B cell (primary cell): ENCODE measurements at regions not wholly inside any gene's neighbourhood (a gene's known extent, or its start where the extent isn't known, plus 50 kb on each side); places are given as distances from the start of the nearest gene placed in this dataset.

Experiments used
- ATAC-seq: fragments of 200-7000 bp; cut with Tn5 transposase; one replicate; pipeline ENCODE4 v1.10.0; 2021; ENCODE audit warnings: low read depth, mild to moderate bottlenecking, moderate number of reproducible peaks, moderate library complexity
- CTCF ChIA-PET: fragments of 350-600 bp; sonication (Branson Sonifier 250); formaldehyde crosslinking; loops from one replicate; lab custom pipeline; 2021; ENCODE audit warnings: antibody characterized with exemption, inconsistent platforms; lab: Charles Lee
- POLR2A ChIA-PET: fragments of 350-600 bp; sonication (Branson Sonifier 250); formaldehyde crosslinking; loops from one replicate; lab custom pipeline; 2021; ENCODE audit warnings: antibody characterized with exemption; lab: Charles Lee
- DNase-seq: peaks from one replicate; pipeline ENCODE4 v3.0.0; 2013
- H2AFZ ChIP-seq: 2 replicates; pipeline ENCODE4 v1.6.1; 2012; ENCODE audit warnings: mild to moderate bottlenecking, low read depth, low read length; ENCODE audit not compliant: insufficient read depth, poor library complexity, severe bottlenecking
- H3K27ac ChIP-seq, 2 donors: 1 replicate in 1 of 2; 2 replicates in 1 of 2; pipeline ENCODE4 v1.5.1; 2012 to 2013; ENCODE audit warnings: low read length in 2 of 2, mild to moderate bottlenecking in 2 of 2, moderate library complexity in 1 of 2
- H3K27me3 ChIP-seq, 4 experiments: fragments of 200-600 bp in 1 of 4; sonication (generic) in 1 of 4; replicated peaks in 1 of 4; 1 replicate in 2 of 4; 2 replicates in 2 of 4; pipeline versions ENCODE4 v1.6.1 to v1.7.0; 2013 to 2016; ENCODE audit warnings: low read length in 3 of 4, mild to moderate bottlenecking in 2 of 4, mixed read lengths in 1 of 4, moderate library complexity in 1 of 4; ENCODE audit not compliant: insufficient read depth in 4 of 4, control insufficient read depth in 3 of 4; ENCODE audit errors: control extremely low read depth in 1 of 4
- H3K36me3 ChIP-seq, 2 experiments: replicated peaks in 1 of 2; 1 replicate in 1 of 2; 2 replicates in 1 of 2; pipeline versions ENCODE4 v1.6.1 to v1.7.1; 2013; ENCODE audit warnings: low read length in 1 of 2; ENCODE audit not compliant: insufficient read depth in 2 of 2, control insufficient read depth in 1 of 2; ENCODE audit errors: control extremely low read depth in 1 of 2, extremely low read depth in 1 of 2
- H3K4me1 ChIP-seq, 2 donors: fragments of 200-600 bp in 1 of 2; sonication (generic) in 1 of 2; 1 replicate in 1 of 2; 2 replicates in 1 of 2; pipeline versions ENCODE4 v1.5.1 to v1.6.1; 2013 to 2017; ENCODE audit warnings: low read length in 2 of 2; ENCODE audit not compliant: control insufficient read depth in 2 of 2, insufficient read depth in 2 of 2
- H3K4me2 ChIP-seq: replicated peaks from 2 replicates; pipeline ENCODE3; 2012; ENCODE audit warnings: mild to moderate bottlenecking, low read depth, low read length; ENCODE audit not compliant: poor library complexity, severe bottlenecking
- H3K4me3 ChIP-seq, 5 experiments: fragments of 200-600 bp in 1 of 5; sonication (generic) in 1 of 5; 1 replicate in 3 of 5; 2 replicates in 2 of 5; pipeline versions ENCODE4 v1.5.1 to v1.7.0; 2011 to 2016; ENCODE audit warnings: low read length in 4 of 5, mild to moderate bottlenecking in 4 of 5, low read depth in 2 of 5, control low read depth in 1 of 5, moderate library complexity in 1 of 5; ENCODE audit not compliant: insufficient read depth in 1 of 5; ENCODE audit errors: control extremely low read depth in 1 of 5, extremely low read depth in 1 of 5
- H3K79me2 ChIP-seq: fragments of 200-600 bp; sonication (generic); one replicate; pipeline ENCODE4 v1.6.0; 2016; ENCODE audit warnings: low read length; ENCODE audit not compliant: control insufficient read depth, insufficient read depth
- H3K9ac ChIP-seq: fragments of 200-600 bp; sonication (generic); 2 replicates; pipeline ENCODE4 v1.6.1; 2017; ENCODE audit warnings: mild to moderate bottlenecking, low read length, moderate library complexity
- H3K9me3 ChIP-seq, 3 donors: one replicate each; pipeline versions ENCODE4 v1.6.1 to v1.7.1; 2013; ENCODE audit warnings: low read length in 2 of 3; ENCODE audit not compliant: control insufficient read depth in 2 of 3, insufficient read depth in 1 of 3; ENCODE audit errors: control extremely low read depth in 1 of 3
- H4K20me1 ChIP-seq: 2 replicates; pipeline ENCODE4 v1.6.0; 2012; ENCODE audit warnings: mild to moderate bottlenecking, low read length; ENCODE audit not compliant: insufficient read depth, control insufficient read depth, poor library complexity, severe bottlenecking
- H3K27ac Mint-ChIP-seq: one replicate; pipeline ENCODE4 v1.8.0; 2021; ENCODE audit warnings: mixed read lengths
- H3K27me3 Mint-ChIP-seq: one replicate; pipeline ENCODE4 v1.8.0; 2021; ENCODE audit warnings: mixed read lengths
- H3K4me1 Mint-ChIP-seq: one replicate; pipeline ENCODE4 v1.8.0; 2021; ENCODE audit warnings: mixed read lengths
- H3K4me3 Mint-ChIP-seq: one replicate; pipeline ENCODE4 v1.8.0; 2021; ENCODE audit warnings: mixed read lengths
- H3K9me3 Mint-ChIP-seq: one replicate; pipeline ENCODE4 v1.8.0; 2022; ENCODE audit warnings: mixed read lengths; ENCODE audit not compliant: insufficient read depth
- CTCF ChIP-seq: fragments of 200-600 bp; IDR thresholded peaks from one replicate; pipeline ENCODE4 v1.8.0; 2022; ENCODE audit warnings: antibody characterized with exemption, mild to moderate bottlenecking
- EZH2 ChIP-seq: IDR thresholded peaks from 2 replicates; pipeline ENCODE4 v1.6.1; 2012; ENCODE audit warnings: borderline replicate concordance, low read depth, mild to moderate bottlenecking, moderate library complexity, low read length; ENCODE audit not compliant: insufficient read depth, poor library complexity, severe bottlenecking
- WGBS: methylation state at CpG from one replicate; pipeline ENCODE4 v1.1.5; 2013; ENCODE audit warnings: missing lambda C conversion rate; ENCODE audit not compliant: insufficient coverage; 5-methylcytosine and 5-hydroxymethylcytosine counted together
- intact Hi-C: fragments of 100-400 bp; cut with micrococcal nuclease; formaldehyde crosslinking; loops from one replicate; pipeline ENCODE4 v1.10.0; 2022

- Histone ChIP-seq H3K27me3 (no peaks in the 10 kb centered on the region), H3K4me3 (no peak overlapping the region), H3K79me2 (no peaks in the 10 kb centered on the region), H3K36me3 (no peaks in the 10 kb centered on the region), H3K4me1 (no peaks in the 10 kb centered on the region), H3K9me3 (peaks cover 0 to 9% (median 1%) of the 10 kb centered on the region in 3 donors), H3K9ac (no peak overlapping the region), H3K27ac (no peak overlapping the region), H4K20me1 (no peaks in the 10 kb centered on the region), H2AFZ (no peak overlapping the region), H3K4me2 (no peak overlapping the region)
- DNase-seq = no peak
- 64% methylated on average over 3 of the region's 3 CpGs for WGBS
- ChIA-PET POLR2A (no interaction called here), CTCF (no interaction called here)
- TF ChIP-seq EZH2 (no peak), CTCF (no peak)
- no peaks in the 10 kb centered on the region for H3K4me1 Mint-ChIP-seq
- H3K27me3 Mint-ChIP-seq = no peaks in the 10 kb centered on the region
- no peak overlapping the region for H3K4me3 Mint-ChIP-seq
- no peak overlapping the region for H3K27ac Mint-ChIP-seq
- intact Hi-C loops = no loop called here
- ATAC-seq = no peak
- H3K9me3 Mint-ChIP-seq = peaks cover 5% of the 10 kb centered on the region
These were observed 1019.5 kb upstream of the LRRTM1 start for GRCh38 chr2:81324046-81324445.

GRCh38 chr2:81304154-81304830 lies 999.7 kb upstream of the LRRTM1 start:
- no peaks in the 10 kb centered on the region for H3K4me1 ChIP-seq
- Mint-ChIP-seq H3K9me3 (peaks cover 11% of the 10 kb centered on the region), H3K27ac (no peak overlapping the region), H3K27me3 (no peaks in the 10 kb centered on the region), H3K4me3 (no peak overlapping the region), H3K4me1 (no peaks in the 10 kb centered on the region)
- no peaks in the 10 kb centered on the region for H3K27me3 ChIP-seq
- ATAC-seq (no peak), DNase-seq (no peak)
- H2AFZ ChIP-seq = no peak overlapping the region
- no peak overlapping the region for H3K27ac ChIP-seq
- TF ChIP-seq CTCF = no peak
- TF ChIP-seq EZH2 = no peak
- POLR2A ChIA-PET = no interaction called here
- H3K4me3 ChIP-seq = no peak overlapping the region
- H3K79me2 ChIP-seq = no peaks in the 10 kb centered on the region
- no peaks in the 10 kb centered on the region for H3K36me3 ChIP-seq
- H3K4me2 ChIP-seq = no peak overlapping the region
- H3K9me3 ChIP-seq = peaks cover 0 to 4% (median 0%) of the 10 kb centered on the region in 3 donors
- intact Hi-C loops = no loop called here
- H4K20me1 ChIP-seq = no peaks in the 10 kb centered on the region
- 81% methylated on average over 7 of the region's 9 CpGs for WGBS
- CTCF ChIA-PET = no interaction called here
- no peak overlapping the region for H3K9ac ChIP-seq
